Lung (tissue), 11 donors: ENCODE measurements at regions not wholly inside any gene's neighbourhood (a gene's known extent, or its start where the extent isn't known, plus 50 kb on each side); places are given as distances from the start of the nearest gene placed in this dataset.

Experiments
- ATAC-seq: fragments of 200-7000 bp; cut with Tn5 transposase; one replicate; pipeline ENCODE4 v1.9.1; 2020; ENCODE audit warnings: moderate number of reproducible peaks; ENCODE audit not compliant: insufficient read depth, low FRiP score
- DNase-seq, 3 donors: peaks; one replicate each; pipeline ENCODE4 v3.0.0-alpha.2; 2013 to 2017
- H3K27ac ChIP-seq, 2 donors: one replicate each; pipeline ENCODE4 v1.5.1; 2013; ENCODE audit warnings: mild to moderate bottlenecking in 2 of 2, moderate library complexity in 2 of 2, control low read depth in 1 of 2, inconsistent platforms in 1 of 2, low read depth in 1 of 2, low read length in 1 of 2
- H3K27me3 ChIP-seq, 3 donors: one replicate each; pipeline ENCODE4 v1.5.1; 2013; ENCODE audit warnings: low read length in 2 of 3; ENCODE audit not compliant: control insufficient read depth in 3 of 3, insufficient read depth in 3 of 3
- H3K36me3 ChIP-seq, 4 donors: one replicate each; pipeline ENCODE4 v1.5.1; 2013; ENCODE audit warnings: low read length in 4 of 4, mild to moderate bottlenecking in 1 of 4, moderate library complexity in 1 of 4; ENCODE audit not compliant: control insufficient read depth in 4 of 4, insufficient read depth in 4 of 4
- H3K4me1 ChIP-seq, 5 donors: one replicate each; pipeline ENCODE4 v1.5.1; 2013; ENCODE audit warnings: low read length in 5 of 5, mild to moderate bottlenecking in 2 of 5, moderate library complexity in 1 of 5; ENCODE audit not compliant: control insufficient read depth in 5 of 5, insufficient read depth in 5 of 5
- H3K4me3 ChIP-seq: one replicate; pipeline ENCODE4 v1.5.1; 2013; ENCODE audit warnings: mild to moderate bottlenecking, control low read depth, moderate library complexity
- H3K9ac ChIP-seq, 2 donors: one replicate each; pipeline ENCODE4 v1.5.1; 2013; ENCODE audit warnings: low read length in 2 of 2, control low read depth in 1 of 2; ENCODE audit not compliant: insufficient read depth in 1 of 2
- H3K9me3 ChIP-seq, 4 donors: one replicate each; pipeline ENCODE4 v1.5.1; 2013; ENCODE audit warnings: low read length in 3 of 4, mild to moderate bottlenecking in 1 of 4, moderate library complexity in 1 of 4; ENCODE audit not compliant: control insufficient read depth in 4 of 4, insufficient read depth in 3 of 4
- WGBS, 2 donors: extraction: QIAGEN DNeasy Blood & Tissue Kit; methylation state at CpG; one replicate each; pipeline ENCODE4 v1.1.7; 2013; 5-methylcytosine and 5-hydroxymethylcytosine counted together
- TF ChIP-seq, protein P1 (sequence below): IDR thresholded peaks from 2 replicates; pipeline ENCODE4 v1.5.1; 2012; ENCODE audit warnings: mild to moderate bottlenecking; ENCODE audit errors: control extremely low read depth, extremely low read depth
- donor health status: control.
- donor health status: control.
- donor health status: Bipolar disorder and iron deficiency.
- donor health status: healthy.
- donor health status: DM: yes; HTN: yes; CAD: no.

DNA sequence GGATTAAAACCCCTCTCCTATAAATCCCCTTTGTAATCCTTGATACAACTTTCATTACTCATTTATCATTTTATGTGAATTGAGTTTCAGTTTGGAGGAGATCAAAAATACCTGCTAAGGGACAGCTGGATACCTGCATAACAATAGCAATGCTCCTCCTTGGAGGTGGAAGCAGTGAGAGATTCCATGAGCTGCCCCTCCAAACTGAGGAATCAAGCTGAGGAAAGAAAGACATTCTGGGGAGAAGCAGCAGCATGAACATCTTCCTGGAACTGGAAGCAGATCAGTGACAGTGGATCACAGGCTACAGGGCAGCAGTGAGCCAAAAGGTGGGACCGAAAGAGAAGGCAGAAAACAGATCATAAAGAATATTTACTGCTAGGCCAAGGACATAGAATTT lies 199.8 kb upstream of the CNKSR2 start:
- Histone ChIP-seq H3K9me3 (no peaks in the 10 kb centered on the region), H3K9ac (no peak overlapping the region), H3K36me3 (no peaks in the 10 kb centered on the region), H3K27ac (no peak overlapping the region), H3K4me1 (no peaks in the 10 kb centered on the region), H3K4me3 (no peak overlapping the region), H3K27me3 (peaks cover 0 to 9% (median 0%) of the 10 kb centered on the region in 3 donors)
- TF ChIP-seq, protein P1, sequence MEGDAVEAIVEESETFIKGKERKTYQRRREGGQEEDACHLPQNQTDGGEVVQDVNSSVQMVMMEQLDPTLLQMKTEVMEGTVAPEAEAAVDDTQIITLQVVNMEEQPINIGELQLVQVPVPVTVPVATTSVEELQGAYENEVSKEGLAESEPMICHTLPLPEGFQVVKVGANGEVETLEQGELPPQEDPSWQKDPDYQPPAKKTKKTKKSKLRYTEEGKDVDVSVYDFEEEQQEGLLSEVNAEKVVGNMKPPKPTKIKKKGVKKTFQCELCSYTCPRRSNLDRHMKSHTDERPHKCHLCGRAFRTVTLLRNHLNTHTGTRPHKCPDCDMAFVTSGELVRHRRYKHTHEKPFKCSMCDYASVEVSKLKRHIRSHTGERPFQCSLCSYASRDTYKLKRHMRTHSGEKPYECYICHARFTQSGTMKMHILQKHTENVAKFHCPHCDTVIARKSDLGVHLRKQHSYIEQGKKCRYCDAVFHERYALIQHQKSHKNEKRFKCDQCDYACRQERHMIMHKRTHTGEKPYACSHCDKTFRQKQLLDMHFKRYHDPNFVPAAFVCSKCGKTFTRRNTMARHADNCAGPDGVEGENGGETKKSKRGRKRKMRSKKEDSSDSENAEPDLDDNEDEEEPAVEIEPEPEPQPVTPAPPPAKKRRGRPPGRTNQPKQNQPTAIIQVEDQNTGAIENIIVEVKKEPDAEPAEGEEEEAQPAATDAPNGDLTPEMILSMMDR: no peak
- WGBS, 2 donors: 76 to 77% methylated on average over 1 of the region's 1 CpG
- no peak for DNase-seq
- no peak for ATAC-seq

DNA sequence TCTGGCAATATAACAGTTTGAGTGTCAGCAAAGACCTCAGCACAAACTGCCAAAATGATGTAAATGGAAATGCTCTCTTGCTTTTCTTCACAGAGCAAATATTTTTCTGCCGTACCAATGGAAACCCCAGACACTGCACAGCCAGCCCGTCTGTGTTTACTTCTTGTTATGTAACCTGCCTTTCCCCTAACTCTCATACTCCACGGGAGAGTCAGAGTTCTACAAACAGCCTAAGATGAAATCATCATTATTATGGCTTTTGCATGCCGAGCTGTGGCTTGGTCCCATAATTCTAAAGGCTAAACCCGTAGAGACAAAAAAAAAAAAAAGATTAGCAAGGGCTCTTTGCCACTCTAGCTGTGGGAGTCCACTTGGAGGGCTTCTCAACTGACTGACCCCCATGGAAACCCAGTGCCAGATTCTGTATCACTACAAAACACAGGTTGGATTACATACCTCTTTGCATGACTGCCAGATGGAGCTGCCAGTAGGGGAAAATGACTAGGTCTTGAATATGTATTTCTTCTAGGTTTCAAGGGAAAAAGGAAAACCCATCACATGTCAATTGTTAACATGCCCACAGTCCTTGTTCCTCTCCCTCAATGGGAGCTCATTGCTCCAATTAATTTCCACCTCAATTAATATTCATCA lies 197.2 kb upstream of the CNKSR2 start:
- no peaks in the 10 kb centered on the region for H3K36me3 ChIP-seq
- no peak overlapping the region for H3K9ac ChIP-seq
- WGBS, 2 donors: 48 to 67% methylated on average over 5 of the region's 5 CpGs
- no peak for ATAC-seq
- TF ChIP-seq, protein P1: no peak
- no peaks in the 10 kb centered on the region for H3K9me3 ChIP-seq
- H3K4me3 ChIP-seq: no peak overlapping the region
- peaks cover 0 to 10% (median 0%) of the 10 kb centered on the region in 3 donors for H3K27me3 ChIP-seq
- no peaks in the 10 kb centered on the region for H3K4me1 ChIP-seq
- no peak overlapping the region for H3K27ac ChIP-seq
- no peak for DNase-seq

DNA sequence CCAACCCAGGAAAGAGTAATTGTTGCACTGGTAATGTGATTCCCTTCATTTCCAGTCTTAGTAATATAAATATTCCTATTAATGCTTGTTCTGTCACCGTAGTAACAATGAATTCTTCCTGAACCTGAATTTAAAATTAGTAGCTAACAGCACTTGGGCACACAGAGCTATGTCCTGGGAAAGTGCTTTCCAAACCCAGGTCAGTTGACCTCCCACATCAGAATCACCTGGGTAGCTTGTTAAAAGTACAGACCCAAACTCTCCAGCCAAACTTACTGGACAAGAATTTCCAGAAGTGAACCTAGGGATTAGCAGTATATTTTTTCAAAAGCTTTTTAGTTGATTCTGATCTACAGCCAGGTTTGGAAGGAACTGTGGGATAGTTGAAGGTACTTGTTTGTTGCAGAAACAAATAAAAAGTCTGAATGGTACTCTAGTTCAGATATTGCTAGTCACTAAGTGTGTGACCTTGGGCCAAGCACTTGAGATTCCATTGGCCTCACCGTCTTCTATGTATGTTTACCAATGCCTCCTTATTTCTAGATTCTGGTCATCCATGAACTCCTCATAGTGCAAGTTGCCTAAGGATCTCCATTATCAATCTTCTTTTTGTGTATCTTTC lies 192.9 kb upstream of the CNKSR2 start:
- no peaks in the 10 kb centered on the region for H3K4me1 ChIP-seq
- H3K9me3 ChIP-seq: no peaks in the 10 kb centered on the region
- TF ChIP-seq, protein P1: no peak
- 45 to 80% methylated on average over 2 of the region's 2 CpGs for WGBS, 2 donors
- peaks cover 0 to 8% (median 0%) of the 10 kb centered on the region in 3 donors for H3K27me3 ChIP-seq
- ATAC-seq (no peak), DNase-seq (peak in 1 of 3 donors; percentile 3)
- H3K27ac ChIP-seq: no peak overlapping the region
- no peaks in the 10 kb centered on the region for H3K36me3 ChIP-seq
- H3K4me3 ChIP-seq: no peak overlapping the region
- no peak overlapping the region for H3K9ac ChIP-seq
